Calu3 (cell line): ENCODE measurements at regions not wholly inside any gene's neighbourhood (a gene's known extent, or its start where the extent isn't known, plus 50 kb on each side); places are given as distances from the start of the nearest gene placed in this dataset.

ENCODE experiments used
- BruUV-seq: library from RNA; stranded (reverse); fragments of 400-500 nt; replicated peaks from 2 replicates; lab custom pipeline; 2021; lab: Mats Ljungman, UMichigan
- CTCF ChIA-PET: fragments of 300-600 bp; sonication (Branson Sonifier 250); formaldehyde crosslinking; loops from one replicate; lab custom pipeline; 2022; ENCODE audit warnings: antibody characterized with exemption; lab: Charles Lee
- DNase-seq: peaks from one replicate; pipeline ENCODE4 v3.0.0; 2022
- H3K27ac Mint-ChIP-seq: one replicate; pipeline ENCODE4 v1.8.0; 2022; ENCODE audit warnings: mixed read lengths; ENCODE audit not compliant: unreplicated experiment
- H3K27me3 Mint-ChIP-seq: one replicate; pipeline ENCODE4 v1.8.0; 2022; ENCODE audit warnings: mixed read lengths; ENCODE audit not compliant: unreplicated experiment
- H3K36me3 Mint-ChIP-seq: one replicate; pipeline ENCODE4 v1.8.0; 2022; ENCODE audit warnings: mild to moderate bottlenecking, moderate library complexity, mixed read lengths; ENCODE audit not compliant: insufficient read depth, unreplicated experiment
- H3K4me1 Mint-ChIP-seq: one replicate; pipeline ENCODE4 v1.8.0; 2022; ENCODE audit warnings: mild to moderate bottlenecking, low read depth, mixed read lengths; ENCODE audit not compliant: unreplicated experiment
- H3K4me3 Mint-ChIP-seq: one replicate; pipeline ENCODE4 v1.8.0; 2022; ENCODE audit warnings: mild to moderate bottlenecking, low read depth, moderate library complexity, mixed read lengths; ENCODE audit not compliant: unreplicated experiment
- H3K9me3 Mint-ChIP-seq: one replicate; pipeline ENCODE4 v1.8.0; 2022; ENCODE audit warnings: low read depth, mixed read lengths; ENCODE audit not compliant: unreplicated experiment
- CTCF ChIP-seq: fragments of 200-600 bp; IDR thresholded peaks from one replicate; pipeline ENCODE4 v1.8.0; 2022; ENCODE audit warnings: antibody characterized with exemption; ENCODE audit not compliant: unreplicated experiment
- intact Hi-C: fragments of 100-400 bp; cut with micrococcal nuclease; formaldehyde crosslinking; loops from one replicate; pipeline ENCODE4 v1.10.0; 2022; ENCODE audit not compliant: unreplicated experiment

GRCh38 chr6:5871296-5871695 lies 135.4 kb downstream of the NRN1 start:
- H3K9me3 Mint-ChIP-seq: peaks cover 2% of the 10 kb centered on the region
- BruUV-seq: no TSS peak
- no peak overlapping the region for H3K4me3 Mint-ChIP-seq
- peaks cover 6% of the 10 kb centered on the region for H3K4me1 Mint-ChIP-seq
- H3K36me3 Mint-ChIP-seq: no peaks in the 10 kb centered on the region
- no peak for TF ChIP-seq CTCF
- DNase-seq: no peak
- H3K27me3 Mint-ChIP-seq: no peaks in the 10 kb centered on the region
- intact Hi-C loops: no loop called here
- no peak overlapping the region for H3K27ac Mint-ChIP-seq
- CTCF ChIA-PET: no interaction called here

GRCh38 chr6:5869676-5870075 lies 137.0 kb downstream of the NRN1 start:
- H3K4me1 Mint-ChIP-seq: peaks cover 9% of the 10 kb centered on the region
- no peaks in the 10 kb centered on the region for H3K27me3 Mint-ChIP-seq
- intact Hi-C loops: no loop called here
- H3K9me3 Mint-ChIP-seq: peaks cover 2% of the 10 kb centered on the region
- DNase-seq: no peak
- no peak overlapping the region for H3K27ac Mint-ChIP-seq
- CTCF ChIA-PET: no interaction called here
- TF ChIP-seq CTCF: no peak
- H3K36me3 Mint-ChIP-seq: no peaks in the 10 kb centered on the region
- no peak overlapping the region for H3K4me3 Mint-ChIP-seq
- no TSS peak for BruUV-seq

DNA sequence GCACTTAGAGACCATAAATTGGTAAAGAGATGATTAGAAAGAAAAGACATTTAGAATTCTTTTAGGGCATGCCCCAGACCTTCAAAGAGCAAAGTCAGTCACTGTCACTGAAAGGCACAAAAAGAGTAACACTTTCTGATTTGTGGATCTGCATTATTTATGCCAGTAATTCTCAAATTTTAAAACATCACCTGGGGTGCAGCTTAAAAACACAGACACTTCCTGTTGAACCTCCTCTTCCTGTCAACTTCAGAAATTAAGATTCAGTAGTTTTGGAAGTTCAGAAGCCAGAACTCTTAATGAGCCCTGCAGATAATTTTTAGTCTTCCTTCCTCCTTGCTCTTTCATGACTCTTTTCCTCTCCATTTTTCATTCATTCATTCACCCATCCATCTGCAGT lies 137.5 kb downstream of the NRN1 start:
- Mint-ChIP-seq H3K4me1 (peaks cover 9% of the 10 kb centered on the region), H3K36me3 (no peaks in the 10 kb centered on the region), H3K4me3 (no peak overlapping the region), H3K9me3 (peaks cover 2% of the 10 kb centered on the region), H3K27me3 (no peaks in the 10 kb centered on the region), H3K27ac (no peak overlapping the region)
- DNase-seq: no peak
- TF ChIP-seq CTCF: no peak
- CTCF ChIA-PET: no interaction called here
- intact Hi-C loops: no loop called here
- BruUV-seq: no TSS peak

GRCh38 chr6:5866547-5867051 lies 140.1 kb downstream of the NRN1 start:
- H3K4me3 Mint-ChIP-seq: peak overlapping the region; percentile 57
- peaks cover 9% of the 10 kb centered on the region for H3K4me1 Mint-ChIP-seq
- no peak overlapping the region for H3K27ac Mint-ChIP-seq
- no peaks in the 10 kb centered on the region for H3K27me3 Mint-ChIP-seq
- TF ChIP-seq CTCF: no peak
- H3K9me3 Mint-ChIP-seq: peaks cover 4% of the 10 kb centered on the region
- intact Hi-C loops: no loop called here
- DNase-seq: peak; percentile 12
- no TSS peak for BruUV-seq
- CTCF ChIA-PET: no interaction called here
- H3K36me3 Mint-ChIP-seq: no peaks in the 10 kb centered on the region
